Hepatocyte (in vitro differentiated cells): ENCODE measurements at regions not wholly inside any gene's neighbourhood (a gene's known extent, or its start where the extent isn't known, plus 50 kb on each side); places are given as distances from the start of the nearest gene placed in this dataset.

Experiments
- CTCF ChIP-seq: fragments of 200-600 bp; sonication (generic); IDR thresholded peaks from 2 replicates; pipeline ENCODE4 v1.5.1; 2016; ENCODE audit warnings: antibody characterized with exemption, mild to moderate bottlenecking; ENCODE audit not compliant: poor library complexity
- EZH2phosphoT487 ChIP-seq: fragments of 200-600 bp; sonication (generic); IDR thresholded peaks from one replicate; pipeline ENCODE4 v1.6.1; 2018; ENCODE audit warnings: antibody characterized with exemption, mild to moderate bottlenecking, low read depth, moderate library complexity; ENCODE audit not compliant: unreplicated experiment, severe bottlenecking

DNA sequence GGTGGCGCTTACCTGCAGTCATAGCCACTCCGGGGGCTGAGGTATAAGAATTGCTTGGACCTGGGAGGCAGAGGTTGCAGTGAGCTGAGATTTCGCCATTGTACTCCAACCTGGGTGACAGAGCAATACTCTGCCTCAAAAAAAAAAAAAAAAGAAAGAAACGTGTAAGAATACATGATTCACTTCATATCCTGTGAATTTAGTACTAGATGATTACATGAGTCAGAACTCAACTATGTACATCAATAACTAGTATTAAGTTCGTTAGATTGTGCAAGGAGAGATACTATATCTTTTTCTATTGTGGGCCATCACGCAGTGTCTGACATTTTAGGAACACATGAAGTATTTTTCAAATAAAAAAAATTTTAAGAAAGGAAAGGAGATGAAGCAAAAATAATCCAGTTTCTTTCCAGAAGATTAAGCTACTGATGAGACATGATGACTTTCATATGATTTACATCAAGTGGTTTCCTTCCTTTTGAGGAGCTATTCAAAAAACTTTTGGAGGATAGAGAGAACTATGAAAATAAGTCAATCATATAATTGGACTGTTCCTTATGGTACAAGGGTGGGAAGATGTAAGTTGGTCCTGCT lies 64.7 kb upstream of the EXOC1L start:
- TF ChIP-seq CTCF (no peak), EZH2phosphoT487 (no peak)
